HL-60 (cell line): ENCODE measurements at regions not wholly inside any gene's neighbourhood (a gene's known extent, or its start where the extent isn't known, plus 50 kb on each side); places are given as distances from the start of the nearest gene placed in this dataset.

Experiments used
- CTCF ChIP-seq: IDR thresholded peaks from one replicate; pipeline ENCODE4 v1.5.1; 2011; ENCODE audit warnings: low read length, control low read depth, inconsistent platforms; ENCODE audit not compliant: insufficient read depth
- GABPA ChIP-seq: IDR thresholded peaks from 2 replicates; pipeline ENCODE4 v1.6.1; 2012; ENCODE audit warnings: low read depth
- POLR2AphosphoS5 ChIP-seq: IDR thresholded peaks from 2 replicates; pipeline ENCODE4 v1.6.1; 2012; ENCODE audit warnings: low read depth
- REST ChIP-seq: IDR thresholded peaks from 2 replicates; pipeline ENCODE4 v1.6.1; 2012; ENCODE audit warnings: low read depth; ENCODE audit not compliant: insufficient replicate concordance

GRCh38 chr5:162372256-162372655 is 304.7 kb downstream of the GABRG2 start:
- TF ChIP-seq CTCF (no peak), POLR2AphosphoS5 (no peak), REST (no peak), GABPA (no peak)
